Osteocyte (in vitro differentiated cells): ENCODE measurements at regions not wholly inside any gene's neighbourhood (a gene's known extent, or its start where the extent isn't known, plus 50 kb on each side); places are given as distances from the start of the nearest gene placed in this dataset.

Experiments
- DNase-seq: peaks from one replicate; pipeline ENCODE4 v3.0.0; 2021; ENCODE audit warnings: mixed read lengths; ENCODE audit not compliant: unreplicated experiment; ENCODE audit errors: extremely low spot score
- H3K27ac Mint-ChIP-seq: one replicate; pipeline ENCODE4 v1.8.0; 2021; ENCODE audit warnings: mild to moderate bottlenecking, mixed read lengths; ENCODE audit not compliant: unreplicated experiment
- H3K27me3 Mint-ChIP-seq: one replicate; pipeline ENCODE4 v1.8.0; 2021; ENCODE audit warnings: mixed read lengths; ENCODE audit not compliant: unreplicated experiment
- H3K36me3 Mint-ChIP-seq: one replicate; pipeline ENCODE4 v1.8.0; 2021; ENCODE audit warnings: mixed read lengths; ENCODE audit not compliant: unreplicated experiment
- H3K4me1 Mint-ChIP-seq: one replicate; pipeline ENCODE4 v1.8.0; 2021; ENCODE audit warnings: mixed read lengths; ENCODE audit not compliant: unreplicated experiment
- H3K4me3 Mint-ChIP-seq: one replicate; pipeline ENCODE4 v1.8.0; 2021; ENCODE audit warnings: mild to moderate bottlenecking, moderate library complexity, mixed read lengths; ENCODE audit not compliant: unreplicated experiment
- H3K9me3 Mint-ChIP-seq: one replicate; pipeline ENCODE4 v1.8.0; 2021; ENCODE audit warnings: mixed read lengths; ENCODE audit not compliant: unreplicated experiment
- TF ChIP-seq, protein P1 (sequence below): fragments of 200-600 bp; sonication (generic); IDR thresholded peaks from 2 replicates; pipeline ENCODE4 v1.5.0; 2021; ENCODE audit warnings: antibody characterized with exemption, mild to moderate bottlenecking, moderate library complexity

DNA sequence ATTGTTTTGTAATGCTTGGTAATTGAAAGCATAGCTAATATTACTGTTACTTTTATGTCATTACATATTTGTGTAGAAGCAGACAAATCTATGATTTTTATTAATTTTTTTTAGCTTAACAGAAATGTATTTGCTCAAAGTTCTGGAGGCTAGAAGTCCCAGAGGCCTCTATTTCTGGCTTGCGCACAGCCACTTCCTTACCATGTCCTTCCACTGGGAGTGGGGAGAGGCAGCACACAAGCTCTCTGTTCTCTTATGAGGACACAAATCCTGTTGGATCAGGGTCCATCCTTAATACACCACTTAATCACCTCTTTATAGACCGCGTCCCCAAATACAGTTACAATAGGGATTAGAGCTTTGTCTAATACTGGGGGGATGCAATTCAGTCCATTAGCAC, 1061.4 kb downstream of the OTOL1 start:
- Mint-ChIP-seq H3K9me3 (no peaks in the 10 kb centered on the region), H3K27me3 (no peaks in the 10 kb centered on the region), H3K4me1 (peaks cover 11% of the 10 kb centered on the region), H3K27ac (no peak overlapping the region), H3K4me3 (no peak overlapping the region), H3K36me3 (no peaks in the 10 kb centered on the region)
- TF ChIP-seq, protein P1, sequence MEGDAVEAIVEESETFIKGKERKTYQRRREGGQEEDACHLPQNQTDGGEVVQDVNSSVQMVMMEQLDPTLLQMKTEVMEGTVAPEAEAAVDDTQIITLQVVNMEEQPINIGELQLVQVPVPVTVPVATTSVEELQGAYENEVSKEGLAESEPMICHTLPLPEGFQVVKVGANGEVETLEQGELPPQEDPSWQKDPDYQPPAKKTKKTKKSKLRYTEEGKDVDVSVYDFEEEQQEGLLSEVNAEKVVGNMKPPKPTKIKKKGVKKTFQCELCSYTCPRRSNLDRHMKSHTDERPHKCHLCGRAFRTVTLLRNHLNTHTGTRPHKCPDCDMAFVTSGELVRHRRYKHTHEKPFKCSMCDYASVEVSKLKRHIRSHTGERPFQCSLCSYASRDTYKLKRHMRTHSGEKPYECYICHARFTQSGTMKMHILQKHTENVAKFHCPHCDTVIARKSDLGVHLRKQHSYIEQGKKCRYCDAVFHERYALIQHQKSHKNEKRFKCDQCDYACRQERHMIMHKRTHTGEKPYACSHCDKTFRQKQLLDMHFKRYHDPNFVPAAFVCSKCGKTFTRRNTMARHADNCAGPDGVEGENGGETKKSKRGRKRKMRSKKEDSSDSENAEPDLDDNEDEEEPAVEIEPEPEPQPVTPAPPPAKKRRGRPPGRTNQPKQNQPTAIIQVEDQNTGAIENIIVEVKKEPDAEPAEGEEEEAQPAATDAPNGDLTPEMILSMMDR: no peak
- no peak for DNase-seq

DNA sequence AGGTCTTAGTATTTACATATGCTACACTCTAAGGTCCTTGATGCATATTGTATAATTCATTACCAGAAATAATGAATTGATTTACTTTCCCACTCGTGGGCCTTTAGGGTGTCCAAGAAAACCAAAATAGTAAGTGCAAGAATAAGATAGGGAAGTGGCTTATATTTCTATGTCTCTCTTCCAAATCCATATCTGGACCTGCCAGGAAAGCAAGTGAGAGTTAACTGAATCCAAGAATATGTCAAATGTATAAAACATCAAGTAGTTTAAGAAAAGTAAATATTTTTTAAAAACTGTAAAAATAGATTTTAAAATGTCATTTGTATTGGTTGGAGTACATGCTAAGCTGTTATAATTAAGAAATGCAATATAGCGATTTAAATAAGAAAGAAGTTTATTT, 1072.1 kb downstream of the OTOL1 start:
- TF ChIP-seq, protein P1: no peak
- H3K27ac Mint-ChIP-seq: no peak overlapping the region

DNA sequence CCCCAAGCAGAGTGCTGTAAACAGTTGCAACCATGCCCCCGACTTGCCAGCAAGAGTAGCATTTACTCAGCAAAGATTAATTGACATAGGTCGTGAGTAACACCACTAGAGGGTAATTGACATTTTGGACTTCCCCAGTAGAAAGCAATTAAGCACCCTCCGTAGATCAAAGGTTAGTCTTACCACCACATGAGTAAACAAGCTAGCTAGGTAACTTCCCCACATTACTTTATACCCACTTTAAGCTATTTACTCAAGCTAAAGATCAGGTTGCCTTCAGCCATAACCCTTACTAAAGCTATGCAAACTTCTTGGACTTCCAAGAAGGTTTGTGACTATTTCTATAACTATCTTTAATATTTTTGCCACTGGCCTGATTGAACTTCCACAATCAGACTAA, 1072.7 kb downstream of the OTOL1 start:
- Mint-ChIP-seq H3K36me3 (no peaks in the 10 kb centered on the region), H3K4me1 (no peaks in the 10 kb centered on the region), H3K4me3 (no peak overlapping the region), H3K27me3 (no peaks in the 10 kb centered on the region), H3K27ac (no peak overlapping the region), H3K9me3 (peaks cover 4% of the 10 kb centered on the region)
- TF ChIP-seq, protein P1: no peak
- DNase-seq: no peak

More for the DNA sequence above, 1072.1 kb downstream of the OTOL1 start:
- no peak for DNase-seq
- Mint-ChIP-seq H3K9me3 (peaks cover 3% of the 10 kb centered on the region), H3K36me3 (no peaks in the 10 kb centered on the region), H3K27me3 (no peaks in the 10 kb centered on the region), H3K4me1 (no peaks in the 10 kb centered on the region), H3K4me3 (no peak overlapping the region)

DNA sequence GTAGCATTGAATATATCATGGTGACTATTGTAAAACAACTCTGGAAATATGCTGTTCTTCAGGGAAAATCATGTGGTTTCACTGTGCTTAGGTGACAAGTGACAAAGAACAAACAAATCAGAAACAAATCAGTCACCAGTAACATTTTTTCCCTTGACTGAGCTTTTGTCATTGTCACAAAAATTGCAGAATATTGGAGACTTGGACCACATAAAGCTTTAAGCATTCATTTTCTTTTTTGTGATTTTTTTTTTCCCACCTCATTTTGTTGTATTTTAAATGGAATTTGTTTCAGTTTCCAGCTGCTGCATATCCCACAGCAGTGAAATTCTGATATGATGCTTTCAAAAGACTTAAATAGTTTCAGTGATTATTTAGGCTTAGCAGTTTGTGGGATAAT, 1088.4 kb downstream of the OTOL1 start:
- Mint-ChIP-seq H3K4me1 (peaks cover 18% of the 10 kb centered on the region), H3K36me3 (no peaks in the 10 kb centered on the region), H3K27me3 (no peaks in the 10 kb centered on the region), H3K4me3 (no peak overlapping the region), H3K9me3 (peaks cover 5% of the 10 kb centered on the region), H3K27ac (no peak overlapping the region)
- no peak for DNase-seq
- TF ChIP-seq, protein P1: no peak

DNA sequence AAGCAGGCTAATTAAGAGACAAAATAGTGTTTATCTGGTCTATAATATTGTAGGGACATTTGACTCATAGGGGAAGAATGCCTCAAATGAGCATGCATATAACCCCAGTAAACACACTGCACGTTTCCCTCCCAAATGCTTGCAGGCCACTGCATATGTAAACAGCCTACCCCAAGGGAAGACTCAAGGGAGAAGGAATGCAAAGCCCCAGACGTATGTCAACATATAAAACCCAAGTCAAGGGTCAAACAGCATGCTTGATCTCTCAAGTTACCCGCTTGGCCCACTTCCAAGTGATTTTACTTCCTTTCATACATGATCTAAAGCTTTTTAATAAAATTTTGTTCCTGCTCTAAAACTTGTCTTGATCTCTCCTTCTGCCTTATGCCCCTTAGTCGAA, 1090.0 kb downstream of the OTOL1 start:
- TF ChIP-seq, protein P1: no peak
- peaks cover 5% of the 10 kb centered on the region for H3K9me3 Mint-ChIP-seq
- H3K4me3 Mint-ChIP-seq: no peak overlapping the region
- DNase-seq: no peak
- no peak overlapping the region for H3K27ac Mint-ChIP-seq
- H3K36me3 Mint-ChIP-seq: no peaks in the 10 kb centered on the region
- no peaks in the 10 kb centered on the region for H3K27me3 Mint-ChIP-seq
- peaks cover 20% of the 10 kb centered on the region for H3K4me1 Mint-ChIP-seq
